ENCODE measurements at regions not wholly inside any gene's neighbourhood (a gene's known extent, or its start where the extent isn't known, plus 50 kb on each side); places are given as distances from the start of the nearest gene placed in this dataset.

DNA sequence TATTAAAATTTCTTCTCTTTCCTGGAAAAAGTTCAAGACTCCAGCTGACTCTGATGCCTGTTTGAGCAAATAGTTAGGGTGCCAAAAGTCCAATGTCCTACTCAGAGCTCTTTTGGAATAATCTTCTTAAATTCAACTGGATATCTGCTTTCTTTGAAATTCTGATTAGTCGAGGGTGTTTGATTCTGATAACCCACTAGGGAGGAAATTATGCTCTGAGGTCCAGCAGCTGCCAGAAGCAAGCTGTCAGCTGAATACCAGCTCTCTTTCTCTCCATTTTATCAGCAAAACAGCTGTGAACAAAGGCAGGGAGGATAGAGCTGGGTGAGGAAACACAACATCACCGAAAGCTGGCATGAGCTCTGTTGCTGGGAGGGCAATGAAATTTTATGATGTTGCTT lies 141.5 kb downstream of the CAND1 start:
- TF ChIP-seq CTCF (IDR thresholded peaks at IDR 0.05 in 8 of 11, conservative IDR thresholded peaks at IDR 0.05 in 3 of 11), result no peak
- TF ChIP-seq POLR2A (IDR thresholded peaks at IDR 0.05), result no peak
- TF ChIP-seq POLR2AphosphoS5 (IDR thresholded peaks at IDR 0.05), result no peak

Measured in spleen (tissue), 7 donors.